ENCODE measurements at regions not wholly inside any gene's neighbourhood (a gene's known extent, or its start where the extent isn't known, plus 50 kb on each side); places are given as distances from the start of the nearest gene placed in this dataset.
"Not testable (repeated sequence)": the region's sequence is repeated elsewhere in the genome, so short reads cannot be mapped to it uniquely, and the experiment has no call there.

DNA sequence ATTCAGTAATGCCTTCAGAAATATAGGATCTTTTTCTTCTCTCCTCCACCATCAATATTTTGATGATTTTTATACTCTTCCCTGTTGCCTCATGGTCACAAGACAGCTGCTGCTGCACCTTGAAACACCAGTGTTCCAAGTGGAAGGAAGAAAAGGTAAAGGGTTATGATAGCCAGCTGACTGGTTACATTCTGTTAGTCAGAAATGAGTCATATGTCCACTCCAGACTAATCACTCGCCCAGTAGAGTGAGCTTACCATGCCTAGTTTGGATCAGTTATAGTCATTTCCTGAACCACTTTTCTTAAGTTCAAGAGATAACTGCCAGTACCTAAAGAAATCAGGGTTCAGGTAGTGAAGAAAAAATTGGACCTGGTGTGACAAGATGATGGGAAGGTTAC lies 532.3 kb upstream of the SMIM31 start:
- peak; percentile 1 for DNase-seq

DNA sequence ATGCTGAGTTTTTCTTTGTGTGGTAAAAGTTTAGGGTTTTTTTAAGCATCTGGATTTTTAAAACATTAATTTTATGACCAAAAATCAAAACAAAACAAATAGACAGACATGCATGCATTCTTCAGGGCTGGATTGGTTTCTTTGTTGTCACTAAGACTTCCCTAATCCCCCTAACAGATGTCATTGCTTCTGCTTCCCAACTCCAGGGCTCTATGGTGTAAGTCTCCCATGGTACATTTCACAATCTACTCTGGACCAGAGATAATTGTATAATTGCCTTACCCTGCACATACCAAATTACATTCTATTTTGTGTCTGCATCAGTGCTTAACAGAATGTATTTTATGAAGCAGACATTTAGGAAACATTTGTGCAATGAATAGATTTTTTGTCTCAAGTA lies 529.1 kb upstream of the SMIM31 start:
- no peak for DNase-seq

DNA sequence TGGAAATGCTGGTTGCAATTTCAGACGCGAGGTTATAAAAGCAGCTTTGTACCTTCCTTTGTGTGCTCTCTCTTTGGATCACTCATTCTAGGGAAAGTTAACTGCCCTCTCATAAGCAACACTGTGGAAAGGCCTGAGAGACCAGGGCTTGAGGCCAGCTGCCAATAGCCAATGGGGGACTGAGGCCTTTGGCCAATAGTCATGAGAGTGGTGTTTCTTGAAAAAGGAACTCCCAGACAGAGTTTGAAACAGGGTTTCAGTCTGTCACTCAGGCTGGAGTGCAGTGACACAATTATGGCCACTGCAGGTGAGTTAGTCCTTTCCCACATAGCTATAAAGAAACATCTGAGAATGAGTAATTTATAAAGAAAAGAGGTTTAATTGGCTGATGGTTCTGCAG lies 524.7 kb upstream of the SMIM31 start:
- DNase-seq, result no peak

DNA sequence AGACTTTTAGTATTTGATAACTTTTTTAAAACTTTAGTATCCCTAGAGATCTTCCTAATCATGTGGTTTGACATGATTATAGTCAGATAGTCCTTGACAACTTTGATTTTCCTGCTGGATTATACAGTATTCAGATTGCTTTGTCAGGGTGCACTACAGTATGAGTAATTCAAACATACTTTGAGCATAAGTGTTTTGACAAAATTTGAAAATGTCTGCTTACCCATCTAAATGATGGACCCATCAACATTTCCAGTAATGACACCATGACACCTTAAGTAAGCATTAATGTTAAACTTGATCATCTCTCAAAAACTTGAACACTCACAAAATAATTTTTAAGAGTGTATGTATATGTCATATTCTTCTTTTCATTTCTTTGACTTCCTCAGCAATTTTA lies 514.5 kb upstream of the SMIM31 start:
- no peak for DNase-seq

DNA sequence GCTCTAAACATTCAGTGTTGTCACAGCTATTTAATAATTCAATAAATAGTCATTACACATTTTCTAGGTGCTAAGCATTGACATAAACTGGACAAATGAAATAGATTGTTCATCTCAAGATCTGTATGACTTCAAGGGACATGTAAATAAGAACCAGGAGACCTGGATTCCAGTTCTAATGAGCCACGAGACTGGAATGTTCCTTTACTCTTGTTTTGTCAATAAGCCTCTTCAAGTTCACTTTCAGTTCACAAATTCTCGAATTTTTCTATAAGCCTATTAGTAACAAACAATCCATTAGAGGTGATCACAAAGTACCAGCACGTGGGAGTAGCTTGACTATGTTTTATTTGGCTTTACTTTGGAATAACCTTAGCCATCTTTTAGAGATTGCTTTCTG lies 514.0 kb upstream of the SMIM31 start:
- DNase-seq, result no peak

DNA sequence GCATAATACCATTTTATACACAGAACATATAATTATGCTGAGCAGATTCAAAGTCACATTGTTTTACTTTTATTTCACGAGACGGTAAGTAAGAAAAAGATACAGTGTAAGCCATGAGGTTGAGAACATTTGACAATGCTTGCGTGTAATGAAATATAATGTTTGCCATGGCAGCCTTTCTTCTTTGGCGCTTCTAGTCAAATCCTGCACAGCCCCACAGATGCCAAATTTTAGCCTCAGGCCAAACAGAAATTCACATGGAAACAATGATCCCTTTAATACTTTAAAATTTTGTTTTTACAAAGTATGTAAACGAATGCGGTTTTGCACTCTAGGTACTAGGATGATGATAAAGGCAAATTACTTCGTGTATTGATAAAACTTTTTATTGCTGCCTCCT lies 502.7 kb upstream of the SMIM31 start:
- no peak for DNase-seq

DNA sequence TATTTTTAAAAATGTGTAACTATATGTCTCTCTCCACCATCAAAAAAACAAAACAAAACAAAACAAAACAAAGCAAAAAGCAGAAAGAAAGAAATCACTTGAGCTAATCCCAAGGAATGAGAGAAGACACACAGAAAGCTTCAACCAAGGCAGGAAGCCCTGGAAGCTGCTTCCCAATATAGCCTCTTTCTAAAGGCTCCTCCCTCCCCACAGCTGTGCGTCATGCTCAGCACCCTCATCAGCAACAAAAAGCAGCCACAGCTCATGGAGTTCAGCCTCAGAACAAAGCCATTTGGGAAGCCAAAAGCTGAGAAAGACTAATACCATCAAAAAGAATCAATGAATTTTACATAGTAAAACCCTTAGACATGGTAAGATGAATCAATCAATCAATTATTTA lies 501.6 kb upstream of the SMIM31 start:
- DNase-seq, result no peak

DNA sequence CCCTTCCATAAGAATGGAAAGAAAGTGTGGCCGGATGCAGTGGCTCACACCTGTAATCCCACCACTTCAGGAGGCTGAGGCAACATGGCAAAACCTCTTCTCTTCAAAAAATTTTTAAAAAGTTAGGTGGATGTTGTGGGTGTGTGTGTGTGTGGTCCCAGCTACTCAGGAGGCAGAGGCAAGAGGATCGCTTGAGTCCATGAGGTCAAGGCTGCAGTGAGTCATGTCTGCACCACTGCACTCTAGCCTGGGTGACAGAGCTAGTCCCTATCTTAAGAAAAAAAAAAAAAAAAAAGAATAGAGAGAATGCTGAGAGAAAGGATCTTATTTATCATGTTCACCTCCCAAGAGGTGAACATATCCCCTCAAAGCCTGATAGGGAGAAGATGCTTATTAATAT lies 492.1 kb upstream of the SMIM31 start:
- no peak for DNase-seq

DNA sequence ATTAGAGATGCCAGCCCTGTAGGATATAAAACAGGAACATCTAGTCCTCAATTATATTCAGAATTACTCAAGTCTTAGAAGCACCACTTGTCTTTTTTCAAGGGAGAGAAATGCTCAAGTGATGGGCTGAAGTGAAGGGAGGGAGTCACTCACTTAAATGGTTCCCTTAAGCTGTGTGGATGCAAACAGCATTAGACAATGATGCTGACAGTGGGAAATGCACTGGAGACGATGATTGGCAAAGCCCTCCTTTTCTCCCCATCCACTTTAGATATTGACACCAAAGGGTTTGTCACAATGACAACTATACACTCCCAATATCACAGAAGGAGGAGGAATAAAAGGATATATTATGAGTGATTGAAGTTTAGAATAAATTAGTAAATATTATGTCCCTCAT lies 491.4 kb upstream of the SMIM31 start:
- DNase-seq, result not testable (repeated sequence)

DNA sequence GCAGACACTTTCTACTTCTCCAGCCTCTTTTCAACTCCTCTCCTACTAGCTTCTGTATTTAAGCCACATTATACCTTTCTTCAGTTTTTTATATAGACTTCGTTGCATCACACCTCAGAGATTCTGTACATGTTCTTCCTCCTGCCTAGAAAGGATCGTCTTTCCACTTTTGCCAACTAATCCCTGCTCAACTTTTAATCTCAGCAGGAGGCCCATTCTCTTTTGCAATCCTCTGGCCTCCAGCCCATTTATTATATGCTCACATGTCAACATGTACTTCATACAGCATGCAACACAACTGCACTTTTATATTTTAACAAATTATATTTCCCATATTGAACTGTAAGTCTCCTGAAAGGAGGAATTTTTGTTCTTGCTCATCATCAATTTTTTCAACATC lies 476.5 kb upstream of the SMIM31 start:
- not testable (repeated sequence) for DNase-seq

DNA sequence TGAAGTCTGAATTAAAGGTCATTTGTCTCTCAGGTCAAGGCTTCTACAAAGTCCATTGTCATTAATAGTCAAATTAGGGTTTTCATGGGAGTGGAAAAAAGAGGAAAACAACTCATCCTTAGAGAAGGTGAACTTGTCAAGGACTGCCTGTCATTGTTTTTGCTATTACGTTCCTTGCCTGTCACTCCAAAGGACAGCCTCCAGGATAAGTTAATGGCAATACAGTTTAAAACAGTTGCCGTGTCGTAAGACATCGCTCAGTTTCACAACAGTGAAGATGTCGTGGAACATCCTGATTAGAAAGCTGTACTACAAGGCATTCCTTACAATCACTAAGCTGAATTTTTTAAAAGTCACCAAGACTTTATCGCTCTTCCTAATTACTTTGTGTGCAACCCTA lies 466.8 kb upstream of the SMIM31 start:
- DNase-seq, result no peak

DNA sequence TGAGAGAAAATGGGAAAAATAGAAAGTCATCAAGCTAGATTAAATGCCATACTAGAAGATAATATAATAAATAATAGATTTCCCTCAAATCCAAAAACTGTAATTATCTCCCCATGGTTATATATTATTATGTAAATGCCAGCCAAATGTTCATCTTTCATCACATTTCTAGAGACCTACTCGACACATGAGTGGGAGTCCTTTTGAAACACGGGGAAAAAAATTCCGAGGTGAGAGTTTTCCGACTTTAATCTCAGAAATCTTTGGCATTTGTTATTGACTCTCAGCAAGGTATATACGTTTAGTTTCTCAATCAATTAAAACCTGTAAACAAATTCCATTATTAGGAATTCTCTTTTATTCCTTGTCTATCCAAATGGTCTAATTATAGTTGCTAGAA lies 465.4 kb upstream of the SMIM31 start:
- DNase-seq, result no peak

DNA sequence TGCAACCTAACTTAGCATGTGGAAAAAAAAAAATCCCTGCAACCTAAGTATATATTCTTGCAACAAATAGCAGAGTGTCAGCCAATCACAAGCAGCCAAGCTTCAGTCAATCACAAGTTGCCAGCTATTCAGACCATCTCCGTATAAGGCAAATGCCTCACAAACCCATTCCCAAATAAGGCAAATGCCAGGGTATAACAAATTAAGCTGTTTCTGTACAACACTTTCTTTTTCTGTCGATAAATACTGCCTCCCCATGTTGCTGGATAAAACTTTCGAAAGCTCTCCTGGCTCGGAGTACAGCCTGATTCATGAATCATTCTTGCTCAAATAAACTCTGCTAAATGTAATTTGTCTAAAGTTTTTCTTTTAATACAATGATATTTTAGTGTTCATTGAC lies 460.7 kb upstream of the SMIM31 start:
- DNase-seq, result no peak

DNA sequence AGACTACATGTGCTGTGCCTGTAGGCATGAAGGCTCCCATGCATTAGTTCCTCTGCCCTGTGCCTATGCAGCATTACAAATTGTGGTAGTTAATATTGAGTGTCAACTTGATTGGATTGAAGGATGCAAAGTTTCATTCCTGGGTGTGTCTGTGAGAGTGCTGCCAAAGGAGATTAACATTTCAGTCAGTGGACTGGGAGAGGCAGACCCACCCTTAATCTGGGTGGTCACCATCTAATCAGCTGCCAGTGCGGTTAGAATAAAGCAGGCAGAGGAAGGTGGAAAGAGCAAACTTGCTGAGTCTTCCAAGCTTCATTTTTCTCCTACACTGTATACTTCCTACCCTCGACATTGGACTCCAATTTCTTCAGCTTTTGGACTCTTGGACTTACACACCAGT lies 460.2 kb upstream of the SMIM31 start:
- no peak for DNase-seq

DNA sequence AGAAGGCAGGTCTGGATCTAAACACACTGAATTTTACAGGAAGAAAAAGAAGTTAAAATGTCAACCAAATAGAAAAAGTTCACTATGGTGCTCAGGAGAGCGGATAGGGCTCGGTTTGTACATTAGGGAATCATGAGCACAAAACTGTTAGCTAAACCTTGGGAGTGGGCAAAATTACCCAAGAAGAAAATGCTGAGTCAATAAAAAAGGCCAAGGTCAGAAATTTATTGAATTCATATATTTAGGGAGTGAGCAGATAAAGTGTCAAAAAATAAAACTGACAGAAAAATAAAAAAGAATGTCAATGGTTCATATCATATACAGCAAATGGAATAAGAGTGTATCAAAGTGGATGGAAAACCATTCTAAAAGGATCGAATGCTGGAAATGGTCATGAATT lies 452.5 kb upstream of the SMIM31 start:
- DNase-seq, result no peak

DNA sequence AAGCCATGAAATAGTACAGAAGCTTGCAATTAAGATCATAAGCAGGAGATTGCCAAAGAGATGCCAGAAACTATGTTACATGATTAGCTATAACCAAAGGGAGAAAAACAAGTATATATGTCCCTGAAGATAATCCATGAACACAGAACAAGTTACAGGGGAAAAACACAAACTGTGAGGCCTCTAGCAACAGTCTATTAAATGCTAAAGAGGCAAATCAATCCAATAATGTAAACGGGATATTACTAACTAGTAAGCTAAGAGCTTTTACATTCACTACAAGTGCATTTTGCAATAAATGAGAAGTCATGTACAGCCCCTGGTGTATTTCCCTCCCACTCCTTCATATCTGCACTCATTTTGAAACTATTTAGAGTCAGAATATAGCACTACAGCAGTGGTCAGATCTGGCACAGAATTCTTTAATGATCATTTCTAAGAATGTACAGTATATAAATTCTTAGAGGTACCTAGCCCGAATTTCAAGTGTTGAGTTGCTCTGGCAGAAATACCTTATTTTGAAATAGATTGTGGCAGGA lies 449.8 kb upstream of the SMIM31 start:
- DNase-seq, result no peak

DNA sequence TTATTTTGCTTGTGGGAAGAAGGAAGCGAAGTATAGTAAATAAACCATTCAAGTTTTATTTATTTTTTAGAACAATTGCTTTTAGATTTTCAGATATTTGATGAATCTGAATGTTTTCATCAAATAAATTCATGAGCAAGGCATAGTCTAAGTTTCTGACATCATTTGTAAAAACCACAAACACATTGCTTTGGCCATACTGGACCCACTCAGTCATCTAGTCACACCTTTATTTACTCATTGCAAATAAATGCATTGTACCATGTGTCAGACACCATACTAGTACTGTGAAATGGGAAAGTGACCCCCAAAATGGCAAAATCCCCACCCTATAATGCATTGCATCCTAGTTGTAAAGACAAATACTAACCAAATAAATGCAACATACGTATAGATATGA lies 449.1 kb upstream of the SMIM31 start:
- no peak for DNase-seq

DNA sequence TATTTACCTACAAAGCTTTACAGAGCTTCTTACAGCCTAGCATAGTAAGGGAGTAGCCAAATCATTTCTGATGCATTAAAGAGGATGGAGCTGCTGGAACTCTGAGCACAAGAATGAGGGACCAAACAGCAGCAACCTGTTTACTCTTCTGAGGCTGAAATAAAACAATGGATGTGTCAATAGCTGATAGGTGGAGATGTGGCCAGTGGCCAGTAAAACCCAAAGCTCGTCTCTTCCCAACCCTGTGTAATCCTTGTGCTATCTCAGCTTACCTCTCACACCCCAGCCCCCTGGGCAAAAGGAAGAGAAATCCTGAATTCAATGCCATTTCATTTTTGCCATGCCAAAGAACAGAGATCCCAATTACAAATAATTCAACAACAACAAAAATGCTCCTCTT lies 446.7 kb upstream of the SMIM31 start:
- DNase-seq, result no peak

DNA sequence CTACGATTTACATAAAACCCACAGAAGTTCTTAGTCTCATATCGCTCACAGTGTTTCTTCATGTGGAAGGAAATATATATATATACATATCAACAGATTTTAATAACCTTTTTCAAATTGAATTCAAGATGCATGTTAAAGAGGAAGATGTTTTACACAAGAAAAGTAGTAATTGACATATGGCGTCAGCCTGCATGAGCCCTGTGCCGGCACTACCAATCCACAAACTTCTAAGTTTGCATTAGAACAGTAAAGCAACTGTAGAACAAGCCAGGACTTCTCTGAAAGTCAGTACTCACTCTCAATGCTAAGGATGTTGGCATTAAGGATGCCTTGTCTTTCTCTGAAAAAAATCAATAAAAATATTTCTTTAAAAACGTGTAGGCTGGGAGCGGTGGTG lies 441.3 kb upstream of the SMIM31 start:
- DNase-seq, result no peak

DNA sequence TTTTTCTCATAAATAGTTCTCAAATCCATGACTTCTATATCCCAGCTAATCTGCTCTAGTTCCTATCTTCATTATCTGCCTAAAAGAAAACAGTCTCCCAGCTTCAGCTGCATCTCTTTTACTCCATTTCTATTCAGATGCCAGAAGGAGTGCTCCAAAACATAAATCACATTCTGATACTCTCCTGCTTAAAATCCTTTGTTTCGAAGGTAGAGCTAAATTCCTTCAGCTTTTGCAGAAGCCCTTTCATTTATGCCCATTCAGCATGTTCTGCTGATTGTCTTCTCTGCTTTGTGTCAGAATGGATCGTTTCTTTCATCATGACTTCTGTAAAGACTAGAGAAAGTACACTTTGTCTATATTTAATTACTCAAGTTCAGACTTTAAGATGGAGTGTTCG lies 440.1 kb upstream of the SMIM31 start:
- no peak for DNase-seq

DNA sequence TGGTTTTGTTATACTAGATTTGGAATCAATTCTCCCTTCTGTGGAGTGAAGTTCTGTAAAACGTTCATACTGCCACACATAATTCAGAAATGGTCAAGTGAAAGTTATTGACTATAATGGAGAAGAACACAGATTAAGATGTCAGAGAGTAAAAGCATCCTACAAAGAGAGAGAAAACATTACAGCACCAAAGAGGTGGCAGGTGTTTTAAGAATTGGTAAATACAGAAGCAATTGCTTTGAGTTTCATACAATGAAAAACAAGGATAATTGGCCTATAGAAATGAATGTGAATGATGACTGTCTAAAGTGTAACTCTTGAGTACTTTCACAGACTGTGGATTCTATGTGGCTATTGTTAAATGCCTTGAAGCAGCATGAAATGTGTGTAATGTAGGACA lies 435.6 kb upstream of the SMIM31 start:
- DNase-seq, result no peak

DNA sequence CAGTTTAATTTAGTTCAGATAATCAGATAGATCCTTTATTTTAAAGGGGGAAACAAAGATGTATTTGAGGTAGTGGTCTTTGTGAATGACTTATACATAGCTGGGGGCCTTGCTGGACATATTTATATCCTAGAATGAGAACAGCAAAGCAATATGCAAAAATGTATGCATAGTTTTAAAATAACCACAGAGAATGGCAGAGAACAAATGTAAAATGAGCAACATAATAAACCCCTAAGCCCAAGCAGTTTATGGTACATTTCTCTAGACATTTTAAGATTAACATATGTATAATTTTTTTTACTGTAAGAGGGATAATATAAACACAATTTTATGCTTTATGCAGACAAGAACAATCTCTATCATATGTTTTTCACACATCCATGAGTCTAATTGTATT lies 434.2 kb upstream of the SMIM31 start:
- no peak for DNase-seq

DNA sequence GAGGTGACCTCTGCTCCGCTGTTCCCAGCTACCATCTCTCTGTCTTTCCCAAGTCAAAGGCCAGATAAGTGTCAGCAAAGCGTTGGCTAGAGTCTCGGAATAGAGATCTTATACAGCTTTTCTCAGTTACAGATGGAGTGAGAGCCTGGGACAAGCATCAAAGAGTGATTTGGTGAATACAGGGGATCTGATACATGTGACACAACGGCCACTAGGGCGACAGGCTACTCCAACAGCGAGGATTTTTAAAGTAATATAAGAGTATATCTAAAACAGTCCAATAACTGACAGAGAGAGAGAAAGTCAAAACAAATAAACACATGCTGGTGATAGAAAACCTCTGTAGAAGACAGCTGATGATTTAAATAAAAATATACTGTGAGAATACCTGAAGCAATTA lies 433.1 kb upstream of the SMIM31 start:
- DNase-seq, result no peak

DNA sequence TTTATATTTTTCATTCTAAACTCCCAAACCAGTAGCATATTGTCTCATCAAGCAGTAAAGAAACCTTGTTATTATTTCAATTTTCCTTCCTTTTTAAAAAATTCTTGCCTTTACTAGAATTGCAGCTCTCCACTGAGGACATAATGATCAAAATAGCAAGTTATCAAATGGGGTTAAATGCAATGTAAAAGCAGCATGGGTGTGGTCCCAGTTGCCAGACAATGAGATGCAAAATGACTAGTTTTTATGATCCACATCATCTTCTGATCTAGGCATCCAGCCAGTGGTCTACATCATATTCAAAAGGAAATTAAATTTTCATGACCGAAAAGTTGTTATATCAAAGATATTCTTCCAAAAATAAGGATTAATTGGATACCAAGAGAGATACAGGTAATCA lies 427.9 kb upstream of the SMIM31 start:
- no peak for DNase-seq

DNA sequence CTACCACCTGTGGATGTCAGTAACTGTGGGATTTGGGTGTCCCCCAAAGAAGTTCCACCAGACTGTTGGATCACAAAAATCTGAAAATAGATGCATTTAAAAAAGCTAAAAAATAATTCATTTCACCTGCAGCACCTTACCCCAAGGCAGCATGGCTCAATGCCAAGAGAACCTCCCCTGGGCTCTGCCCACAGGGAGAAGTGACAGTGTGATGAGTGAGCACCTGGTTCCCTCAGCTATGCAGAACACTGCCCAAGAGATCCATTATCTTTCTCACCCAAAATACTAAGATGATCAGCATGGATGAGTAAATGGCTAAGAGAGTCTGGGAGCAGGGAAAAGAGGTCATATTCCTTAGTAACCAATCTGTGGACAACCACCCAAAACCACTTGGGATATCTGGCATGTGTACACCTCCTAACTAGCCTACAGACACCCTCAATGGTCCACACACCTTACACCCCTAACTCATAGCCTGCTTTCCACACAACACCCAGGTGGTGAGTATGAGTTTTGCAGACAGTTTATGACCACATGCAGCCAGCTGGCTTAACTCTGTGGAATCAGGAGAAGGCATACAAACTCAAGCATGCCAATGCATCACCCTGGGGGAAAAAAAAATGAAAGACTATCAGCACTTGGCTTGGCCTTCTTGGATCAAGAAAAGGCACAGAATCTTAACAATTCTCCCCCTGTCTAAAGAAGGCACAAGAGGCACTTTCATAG lies 416.5 kb upstream of the SMIM31 start:
- no peak for DNase-seq

All from HCEC 1CT (cell line).